NOMO-1 treated with DMSO at 0.1 percent for 48 hours (cell line): ENCODE measurements at regions not wholly inside any gene's neighbourhood (a gene's known extent, or its start where the extent isn't known, plus 50 kb on each side); places are given as distances from the start of the nearest gene placed in this dataset.
"Not testable (repeated sequence)": the region's sequence is repeated elsewhere in the genome, so short reads cannot be mapped to it uniquely, and the experiment has no call there.

Experiments
- DNase-seq: peaks from one replicate; lab custom pipeline; 2025; ENCODE audit not compliant: unreplicated experiment; lab: John Stamatoyannopoulos, UW

GRCh38 chr3:172579753-172580152, 56.5 kb upstream of the TNFSF10 start:
- DNase-seq, result not testable (repeated sequence)

DNA sequence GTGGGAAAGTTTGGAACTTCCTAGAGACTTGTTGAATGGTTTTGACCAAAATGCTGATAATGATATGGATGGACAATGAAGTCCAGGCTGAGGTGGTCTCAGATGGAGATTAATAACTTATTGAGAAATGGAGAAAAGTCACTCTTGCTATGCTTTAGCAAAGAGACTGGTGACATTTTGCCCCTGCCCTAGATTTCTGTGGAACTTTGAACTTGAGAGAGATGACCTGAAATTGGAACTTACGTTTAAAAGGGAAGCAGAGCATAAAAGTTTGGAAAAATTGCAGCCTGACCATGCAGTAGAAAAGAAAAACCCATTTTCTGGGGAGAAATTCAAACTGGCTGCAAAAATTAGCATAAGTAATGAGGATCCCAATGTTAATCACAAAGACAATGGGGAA, 55.5 kb upstream of the TNFSF10 start:
- not testable (repeated sequence) for DNase-seq

DNA sequence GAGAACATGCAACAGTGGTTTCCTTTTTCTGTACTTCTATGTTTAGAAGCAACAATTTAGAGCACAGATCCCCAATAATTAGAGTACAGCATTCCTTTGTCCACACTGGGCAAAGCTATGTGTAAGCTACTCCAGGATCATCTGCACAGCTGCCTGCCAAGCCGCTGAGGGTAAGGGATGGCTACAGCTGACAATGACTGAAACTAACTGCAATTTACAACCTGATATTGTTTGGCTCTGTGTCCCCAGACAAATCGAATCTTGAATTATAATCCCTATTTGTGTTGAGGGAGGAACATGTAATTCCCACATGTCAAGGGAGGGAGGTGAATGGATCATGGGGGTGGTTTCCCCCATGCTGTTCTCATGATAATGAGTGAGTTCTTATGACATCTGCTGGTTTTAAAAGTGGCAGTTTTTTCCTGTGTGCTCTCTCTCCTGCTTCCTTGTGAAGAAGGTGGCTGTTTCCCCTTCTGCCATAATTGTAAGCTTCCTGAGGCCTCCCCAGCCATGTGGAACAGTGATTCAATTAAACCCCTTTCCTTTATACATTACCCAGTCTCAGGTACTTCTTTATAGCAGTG, 54.8 kb upstream of the TNFSF10 start:
- peak; percentile 43 for DNase-seq

GRCh38 chr3:172575375-172575774, 52.1 kb upstream of the TNFSF10 start:
- no peak for DNase-seq

DNA sequence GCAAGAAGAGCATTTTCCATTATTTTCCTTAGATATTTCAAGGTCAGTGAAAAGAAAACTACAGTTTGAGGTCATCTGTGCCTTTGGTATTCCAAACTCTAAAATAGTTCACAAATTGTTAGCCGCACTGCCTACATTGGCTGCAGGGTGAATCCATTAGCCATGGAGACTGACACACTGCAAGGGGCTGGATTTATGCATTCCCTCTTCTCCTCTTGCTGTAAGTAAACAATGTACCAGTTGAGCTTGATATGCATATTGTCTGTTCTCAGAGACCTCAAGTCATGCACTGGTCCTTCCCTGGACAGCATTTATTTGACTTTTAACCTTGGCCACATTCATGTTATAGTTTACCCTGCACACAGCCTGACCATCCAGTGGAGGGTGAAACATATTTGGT, 50.2 kb upstream of the TNFSF10 start:
- no peak for DNase-seq
